Loucy (cell line): ENCODE measurements at regions not wholly inside any gene's neighbourhood (a gene's known extent, or its start where the extent isn't known, plus 50 kb on each side); places are given as distances from the start of the nearest gene placed in this dataset.

Experiments
- H2AFZ ChIP-seq: fragments of 200-600 bp; sonication (generic); 2 replicates; pipeline ENCODE4 v1.6.0; 2016; ENCODE audit warnings: antibody characterized with exemption, mild to moderate bottlenecking, low read length, moderate library complexity
- H3F3A ChIP-seq: fragments of 200-600 bp; 2 replicates; pipeline ENCODE4 v1.6.0; 2016; ENCODE audit warnings: antibody characterized with exemption, low read depth, mild to moderate bottlenecking
- H3K27me3 ChIP-seq: fragments of 200-600 bp; sonication (generic); 2 replicates; pipeline ENCODE4 v1.6.1; 2014; ENCODE audit warnings: low read length, mild to moderate bottlenecking; ENCODE audit not compliant: insufficient read depth, poor library complexity, severe bottlenecking
- H3K36me3 ChIP-seq: fragments of 200-600 bp; sonication (generic); 2 replicates; pipeline ENCODE4 v1.6.1; 2016; ENCODE audit warnings: low read length; ENCODE audit not compliant: insufficient read depth
- H3K4me1 ChIP-seq: fragments of 200-600 bp; sonication (generic); 2 replicates; pipeline ENCODE4 v1.5.1; 2014; ENCODE audit warnings: low read length, mild to moderate bottlenecking; ENCODE audit not compliant: insufficient read depth, poor library complexity, severe bottlenecking
- H3K4me2 ChIP-seq: fragments of 200-600 bp; sonication (generic); 2 replicates; pipeline ENCODE4 v1.6.0; 2014; ENCODE audit warnings: antibody characterized with exemption, low read length, low read depth, mild to moderate bottlenecking; ENCODE audit not compliant: poor library complexity, severe bottlenecking
- H3K4me3 ChIP-seq: fragments of 200-600 bp; sonication (generic); 2 replicates; pipeline ENCODE4 v1.5.1; 2014; ENCODE audit warnings: low read length, mild to moderate bottlenecking, mixed read lengths; ENCODE audit not compliant: poor library complexity, severe bottlenecking
- H3K79me2 ChIP-seq: fragments of 200-600 bp; sonication (generic); 2 replicates; pipeline ENCODE4 v1.6.1; 2014; ENCODE audit warnings: low read length; ENCODE audit not compliant: insufficient read depth
- H3K9ac ChIP-seq: fragments of 200-600 bp; sonication (generic); 2 replicates; pipeline ENCODE4 v1.6.0; 2014; ENCODE audit warnings: mild to moderate bottlenecking, low read depth, low read length, moderate library complexity; ENCODE audit not compliant: poor library complexity, severe bottlenecking
- H3K9me2 ChIP-seq: fragments of 200-600 bp; sonication (generic); replicated peaks from 2 replicates; pipeline ENCODE4 v1.6.1; 2016; ENCODE audit warnings: low read depth, low read length, mixed read lengths
- H3K9me3 ChIP-seq: fragments of 200-600 bp; sonication (generic); 2 replicates; pipeline ENCODE4 v1.6.1; 2014; ENCODE audit warnings: mild to moderate bottlenecking, antibody characterized with exemption, low read length, low read depth; ENCODE audit not compliant: insufficient read depth
- H4K20me1 ChIP-seq: fragments of 200-600 bp; sonication (generic); 2 replicates; pipeline ENCODE4 v1.6.0; 2014; ENCODE audit warnings: antibody characterized with exemption, low read length, mild to moderate bottlenecking; ENCODE audit not compliant: insufficient read depth, poor library complexity, severe bottlenecking
- CTCF ChIP-seq: fragments of 200-600 bp; sonication (generic); conservative IDR thresholded peaks from 2 replicates; pipeline ENCODE4 v1.5.1; 2014; ENCODE audit warnings: mild to moderate bottlenecking, antibody characterized with exemption, low read length
- EZH2phosphoT487 ChIP-seq: fragments of 200-600 bp; IDR thresholded peaks from 2 replicates; pipeline ENCODE4 v1.6.1; 2018; ENCODE audit warnings: antibody characterized with exemption, mild to moderate bottlenecking, moderate library complexity, borderline replicate concordance

- H3K4me3 ChIP-seq, result no peak overlapping the region
- peaks cover 4% of the 10 kb centered on the region; the same call in 1 of the 2 replicates for H3K9me3 ChIP-seq
- no peak overlapping the region for H2AFZ ChIP-seq
- H3K27me3 ChIP-seq, result no peaks in the 10 kb centered on the region
- H3K9ac ChIP-seq, result no peak overlapping the region
- H3K36me3 ChIP-seq, result no peaks in the 10 kb centered on the region
- no peak overlapping the region for H3K4me2 ChIP-seq
- H3F3A ChIP-seq, result no peaks in the 10 kb centered on the region
- H3K9me2 ChIP-seq, result no peaks in the 10 kb centered on the region
- no peaks in the 10 kb centered on the region for H4K20me1 ChIP-seq
- no peak for TF ChIP-seq EZH2phosphoT487
- no peak for TF ChIP-seq CTCF
- H3K79me2 ChIP-seq, result no peaks in the 10 kb centered on the region
- H3K4me1 ChIP-seq, result no peaks in the 10 kb centered on the region
These were observed 93.4 kb downstream of the TENT4A start for GRCh38 chr5:6806668-6807067.

- Histone ChIP-seq H3K4me2 (no peak overlapping the region), H2AFZ (no peak overlapping the region), H3K9me3 (peaks cover 4% of the 10 kb centered on the region; the same call in 1 of the 2 replicates), H3K9me2 (no peaks in the 10 kb centered on the region), H3K27me3 (no peaks in the 10 kb centered on the region), H3K9ac (no peak overlapping the region), H3F3A (no peaks in the 10 kb centered on the region), H3K4me1 (no peaks in the 10 kb centered on the region), H4K20me1 (no peaks in the 10 kb centered on the region), H3K79me2 (no peaks in the 10 kb centered on the region), H3K4me3 (no peak overlapping the region), H3K36me3 (no peaks in the 10 kb centered on the region)
- TF ChIP-seq CTCF (no peak), EZH2phosphoT487 (no peak)
These were observed 95.2 kb downstream of the TENT4A start for GRCh38 chr5:6808462-6808861.

- Histone ChIP-seq H3K79me2 (no peaks in the 10 kb centered on the region), H3K4me1 (no peaks in the 10 kb centered on the region), H3K9me2 (no peaks in the 10 kb centered on the region), H3K9ac (no peak overlapping the region), H4K20me1 (no peaks in the 10 kb centered on the region), H3K36me3 (no peaks in the 10 kb centered on the region), H3K4me3 (no peak overlapping the region), H3K27me3 (no peaks in the 10 kb centered on the region), H3K9me3 (peaks cover 4% of the 10 kb centered on the region; the same call in 1 of the 2 replicates), H3F3A (no peaks in the 10 kb centered on the region), H3K4me2 (no peak overlapping the region), H2AFZ (no peak overlapping the region)
- TF ChIP-seq CTCF (no peak), EZH2phosphoT487 (no peak)
These were observed 97.6 kb downstream of the TENT4A start for GRCh38 chr5:6810641-6811405.
